Renal cortex interstitium (tissue), 11 donors: ENCODE measurements at regions not wholly inside any gene's neighbourhood (a gene's known extent, or its start where the extent isn't known, plus 50 kb on each side); places are given as distances from the start of the nearest gene placed in this dataset.

ENCODE experiments used
- DNase-seq, 11 donors: peaks; one replicate each; pipeline ENCODE4 v3.0.0-alpha.2; 2013; ENCODE audit warnings: low read depth in 9 of 11, low spot score in 4 of 11; ENCODE audit errors: extremely low read depth in 1 of 11

DNA sequence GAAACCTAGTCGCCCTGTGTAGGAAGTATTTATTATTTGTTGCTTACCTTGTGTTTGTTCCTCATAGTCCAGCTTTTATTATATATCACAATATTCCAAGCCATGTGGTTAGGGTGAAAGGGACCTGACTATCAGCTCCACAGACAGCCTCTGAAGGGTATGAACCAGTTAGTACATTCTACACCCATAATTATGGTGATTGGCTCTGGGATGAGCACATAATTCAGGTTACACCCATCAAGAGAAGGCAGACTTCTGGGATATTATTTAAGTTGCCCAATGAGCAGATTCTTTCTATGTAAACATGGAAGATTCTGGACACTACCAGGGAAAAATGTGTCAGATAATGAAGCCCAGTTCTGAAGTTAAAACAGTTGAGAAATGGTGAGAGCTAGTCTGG, 168.0 kb downstream of the KIF4B start:
- DNase-seq, result no peak

- no peak for DNase-seq
These were observed 175.9 kb downstream of the KIF4B start for GRCh38 chr5:155189476-155189875.

GRCh38 chr5:155189981-155190380, 176.4 kb downstream of the KIF4B start:
- DNase-seq, result no peak

GRCh38 chr5:155193029-155193428, 179.5 kb downstream of the KIF4B start:
- no peak for DNase-seq

- no peak for DNase-seq
These were observed 180.0 kb downstream of the KIF4B start for GRCh38 chr5:155193483-155194107.

GRCh38 chr5:155200608-155201007, 187.1 kb downstream of the KIF4B start:
- DNase-seq, result no peak

DNA sequence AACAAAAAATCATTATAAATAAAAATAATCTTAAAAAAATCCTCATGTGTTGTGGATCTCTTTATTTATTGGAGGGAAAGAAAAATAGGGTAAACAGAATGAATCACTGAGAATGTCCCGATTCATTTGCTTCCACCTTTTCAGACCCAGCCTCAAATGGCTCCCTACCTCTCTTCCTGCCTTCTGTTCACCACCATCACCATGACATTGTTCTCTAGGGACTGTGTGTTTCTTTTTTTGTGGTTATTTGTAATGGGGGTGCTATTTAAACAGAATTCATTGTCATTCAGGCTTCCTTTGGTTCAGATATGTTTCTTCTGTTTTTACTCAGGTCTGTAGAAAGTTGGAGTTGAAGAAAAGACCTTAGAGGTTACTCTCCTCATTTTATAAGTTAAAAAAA, 198.2 kb downstream of the KIF4B start:
- no peak for DNase-seq

DNA sequence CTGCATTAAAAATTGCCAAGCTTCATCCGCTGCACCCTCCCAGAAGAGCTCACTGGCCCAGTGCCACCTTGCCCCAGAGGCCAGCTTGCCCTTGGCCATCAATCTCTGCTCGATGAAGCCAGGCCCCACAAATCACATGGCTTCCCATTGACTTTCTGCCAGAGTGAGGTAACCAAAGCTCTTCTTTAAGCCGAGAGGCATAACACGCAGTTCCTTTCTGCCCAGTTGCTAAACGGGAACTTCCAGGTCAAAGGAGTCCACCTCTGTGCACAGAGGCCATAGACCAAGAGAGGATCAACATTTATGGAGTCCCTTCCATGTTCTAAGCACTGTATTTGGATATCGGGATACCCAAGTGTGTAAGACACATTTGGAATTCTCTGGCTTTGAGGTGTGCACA, 208.8 kb downstream of the KIF4B start:
- no peak for DNase-seq

- no peak for DNase-seq
These were observed 215.6 kb downstream of the KIF4B start for GRCh38 chr5:155229135-155229534.

- DNase-seq, result no peak
These were observed 226.2 kb downstream of the KIF4B start for GRCh38 chr5:155239803-155240202.

- no peak for DNase-seq
These were observed 237.0 kb downstream of the KIF4B start for GRCh38 chr5:155250596-155250995.

DNA sequence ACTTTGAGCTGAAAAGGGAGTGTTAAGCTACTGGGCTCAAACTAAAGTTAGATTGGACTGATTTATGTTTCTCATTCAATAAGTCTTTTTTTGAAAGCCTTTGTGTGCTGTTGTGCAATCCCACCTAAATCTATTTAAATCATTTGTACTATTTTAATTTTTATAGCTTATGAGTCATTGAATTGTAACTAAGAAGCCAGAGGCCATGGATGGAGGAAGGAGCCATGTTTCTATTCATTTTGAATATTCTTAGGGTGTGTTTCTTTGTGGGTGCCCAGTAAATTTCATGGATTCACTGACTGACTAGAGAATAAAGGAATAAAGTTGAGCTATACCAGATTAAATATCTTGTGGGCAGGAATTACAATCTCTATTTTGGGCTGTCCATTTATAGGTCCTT, 238.5 kb downstream of the KIF4B start:
- DNase-seq, result no peak

GRCh38 chr5:155252717-155253116, 239.2 kb downstream of the KIF4B start:
- no peak for DNase-seq

DNA sequence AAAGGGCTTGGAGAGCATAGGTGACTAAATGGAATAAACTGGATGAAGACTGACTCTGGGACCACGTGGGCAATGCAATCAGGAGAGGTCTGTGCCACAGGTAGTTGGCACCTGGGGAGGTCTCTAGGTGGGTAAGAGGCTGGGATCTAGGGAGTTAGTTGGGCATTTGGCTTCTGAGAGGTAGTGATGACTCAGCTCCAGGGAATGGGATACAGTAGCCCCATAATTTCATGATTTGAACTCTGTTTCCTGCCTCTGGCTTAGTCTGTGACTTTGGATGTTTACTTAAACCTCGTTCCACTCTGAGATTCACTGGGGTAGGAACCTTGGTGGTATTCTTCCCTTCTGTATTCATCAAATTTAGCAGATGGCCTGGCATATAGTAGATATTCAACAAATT, 240.8 kb downstream of the KIF4B start:
- no peak for DNase-seq

- no peak for DNase-seq
These were observed 244.6 kb downstream of the KIF4B start for GRCh38 chr5:155258161-155258560.

DNA sequence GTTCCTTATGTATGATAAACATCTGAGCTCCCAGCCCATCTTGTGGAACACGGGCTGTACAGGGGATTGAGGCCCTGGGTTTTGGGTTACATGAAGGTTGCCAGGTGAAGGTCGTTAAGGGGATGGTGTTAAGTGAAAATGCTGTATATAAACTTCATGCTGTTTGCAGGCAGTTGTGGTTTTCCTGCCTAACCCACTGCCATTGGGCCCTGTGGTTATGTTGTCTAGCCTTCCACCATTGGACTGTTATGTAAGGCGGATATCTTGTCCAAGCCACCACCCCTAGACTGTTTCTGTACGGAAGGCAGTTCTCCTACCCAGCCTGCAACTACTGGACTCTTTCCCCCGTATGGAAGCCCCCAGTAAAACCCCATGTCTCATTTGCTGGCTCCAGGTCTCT, 246.1 kb downstream of the KIF4B start:
- no peak for DNase-seq

GRCh38 chr5:155260798-155261197, 247.2 kb downstream of the KIF4B start:
- DNase-seq, result no peak

- DNase-seq, result no peak
These were observed 249.8 kb downstream of the KIF4B start for GRCh38 chr5:155263381-155263780.

GRCh38 chr5:155264809-155265208, 251.3 kb downstream of the KIF4B start:
- DNase-seq, result no peak

GRCh38 chr5:155268770-155269425, 255.3 kb downstream of the KIF4B start:
- no peak for DNase-seq

- no peak for DNase-seq
These were observed 257.2 kb downstream of the KIF4B start for GRCh38 chr5:155270725-155271124.
